SH-SY5Y (cell line): ENCODE measurements at regions not wholly inside any gene's neighbourhood (a gene's known extent, or its start where the extent isn't known, plus 50 kb on each side); places are given as distances from the start of the nearest gene placed in this dataset.

Source experiments
- GATA2 ChIP-seq: IDR thresholded peaks from 2 replicates; pipeline ENCODE4 v1.6.1; 2011; ENCODE audit warnings: mild to moderate bottlenecking, low read depth, low read length
- GATA3 ChIP-seq: IDR thresholded peaks from 2 replicates; pipeline ENCODE4 v1.6.1; 2011; ENCODE audit warnings: low read depth, mild to moderate bottlenecking, low read length, moderate library complexity

DNA sequence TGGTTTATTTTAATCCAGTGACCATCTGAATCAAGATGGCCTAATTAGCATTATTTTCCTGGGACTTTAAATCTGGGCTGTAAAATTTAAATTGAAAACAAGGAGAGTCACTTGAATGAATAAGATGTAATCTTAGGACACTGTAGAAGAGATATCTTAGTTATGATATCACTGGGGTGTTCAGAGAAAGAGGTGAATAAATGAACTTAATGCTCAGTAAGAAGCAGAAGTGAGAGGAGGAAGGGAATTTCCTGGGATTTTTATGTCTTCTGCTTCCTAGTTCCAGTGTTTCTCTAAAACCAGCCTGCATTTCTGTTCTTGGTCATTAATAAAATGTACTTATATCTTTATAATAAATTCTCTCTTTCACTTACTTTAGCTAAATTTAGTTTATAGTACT lies 136.8 kb upstream of the PTPRK start:
- TF ChIP-seq GATA2, result no peak
- no peak for TF ChIP-seq GATA3
